ENCODE measurements at regions not wholly inside any gene's neighbourhood (a gene's known extent, or its start where the extent isn't known, plus 50 kb on each side); places are given as distances from the start of the nearest gene placed in this dataset.

DNA sequence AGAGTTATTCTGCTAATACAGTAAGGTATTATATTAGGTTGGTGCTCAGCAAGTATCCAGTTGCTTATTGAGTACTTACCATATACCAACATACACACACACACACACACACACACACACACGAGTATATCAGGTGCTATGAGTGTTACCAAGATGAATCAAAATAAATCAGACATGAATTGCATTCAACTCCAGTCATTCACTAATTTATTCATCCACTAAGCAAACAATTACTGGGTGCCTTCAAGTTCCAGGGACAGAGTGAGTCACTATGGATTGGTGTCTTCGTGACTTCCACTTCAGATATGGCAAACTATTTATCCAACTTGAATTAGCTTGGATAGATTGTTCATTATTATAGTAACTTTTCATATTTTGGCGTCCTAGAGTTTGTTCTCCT lies 140.7 kb upstream of the SLC44A1 start:
- Histone ChIP-seq H3K4me1 (no peaks in the 10 kb centered on the region), H3K27ac (no peak overlapping the region), H3K36me3 (no peaks in the 10 kb centered on the region), H3K27me3 (no peaks in the 10 kb centered on the region), H3K4me3 (no peak overlapping the region), H3K9me3 (no peaks in the 10 kb centered on the region)
- intact Hi-C loops (cut with DNase I; ENCODE audit: low total_unique reads): no loop called here
- TF ChIP-seq, protein P1, sequence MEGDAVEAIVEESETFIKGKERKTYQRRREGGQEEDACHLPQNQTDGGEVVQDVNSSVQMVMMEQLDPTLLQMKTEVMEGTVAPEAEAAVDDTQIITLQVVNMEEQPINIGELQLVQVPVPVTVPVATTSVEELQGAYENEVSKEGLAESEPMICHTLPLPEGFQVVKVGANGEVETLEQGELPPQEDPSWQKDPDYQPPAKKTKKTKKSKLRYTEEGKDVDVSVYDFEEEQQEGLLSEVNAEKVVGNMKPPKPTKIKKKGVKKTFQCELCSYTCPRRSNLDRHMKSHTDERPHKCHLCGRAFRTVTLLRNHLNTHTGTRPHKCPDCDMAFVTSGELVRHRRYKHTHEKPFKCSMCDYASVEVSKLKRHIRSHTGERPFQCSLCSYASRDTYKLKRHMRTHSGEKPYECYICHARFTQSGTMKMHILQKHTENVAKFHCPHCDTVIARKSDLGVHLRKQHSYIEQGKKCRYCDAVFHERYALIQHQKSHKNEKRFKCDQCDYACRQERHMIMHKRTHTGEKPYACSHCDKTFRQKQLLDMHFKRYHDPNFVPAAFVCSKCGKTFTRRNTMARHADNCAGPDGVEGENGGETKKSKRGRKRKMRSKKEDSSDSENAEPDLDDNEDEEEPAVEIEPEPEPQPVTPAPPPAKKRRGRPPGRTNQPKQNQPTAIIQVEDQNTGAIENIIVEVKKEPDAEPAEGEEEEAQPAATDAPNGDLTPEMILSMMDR (IDR thresholded peaks at IDR 0.05): no peak
- DNase-seq: no peak

DNA sequence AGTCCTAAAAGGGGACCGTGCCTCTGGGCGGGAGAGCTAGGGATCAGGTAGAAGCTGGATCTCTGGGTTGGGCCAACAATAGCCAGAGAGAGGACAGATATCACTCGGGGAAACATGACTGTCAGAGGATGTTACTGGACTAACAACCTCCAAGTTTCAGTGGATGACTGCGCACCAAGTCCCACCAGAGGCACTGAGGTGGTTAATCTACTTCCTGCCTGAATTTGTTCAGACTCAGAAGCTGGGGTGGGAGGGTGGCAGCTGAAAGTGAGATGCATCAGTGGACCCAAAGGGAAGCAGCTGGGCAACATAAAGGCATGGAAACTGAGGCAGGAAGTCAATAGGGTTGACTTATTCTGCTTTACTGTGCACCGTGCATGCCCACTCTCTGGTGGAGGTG lies 130.1 kb upstream of the SLC44A1 start:
- Histone ChIP-seq H3K27ac (no peak overlapping the region), H3K36me3 (no peaks in the 10 kb centered on the region), H3K9me3 (no peaks in the 10 kb centered on the region), H3K4me1 (no peaks in the 10 kb centered on the region), H3K27me3 (no peaks in the 10 kb centered on the region), H3K4me3 (no peak overlapping the region)
- TF ChIP-seq, protein P1 (IDR thresholded peaks at IDR 0.05): no peak
- no peak for DNase-seq
- intact Hi-C loops (cut with DNase I; ENCODE audit: low total_unique reads): no loop called here

GRCh38 chr9:105114964-105115728 lies 129.3 kb upstream of the SLC44A1 start:
- TF ChIP-seq, protein P1 (IDR thresholded peaks at IDR 0.05): no peak
- Histone ChIP-seq H3K27ac (no peak overlapping the region), H3K4me3 (no peak overlapping the region), H3K36me3 (no peaks in the 10 kb centered on the region), H3K4me1 (no peaks in the 10 kb centered on the region), H3K27me3 (no peaks in the 10 kb centered on the region), H3K9me3 (no peaks in the 10 kb centered on the region)
- peak; percentile 68 to 76 for DNase-seq
- intact Hi-C loops (cut with DNase I; ENCODE audit: low total_unique reads): no loop called here

- TF ChIP-seq, protein P1 (IDR thresholded peaks at IDR 0.05): no peak
- no peaks in the 10 kb centered on the region for H3K9me3 ChIP-seq
- H3K27me3 ChIP-seq: no peaks in the 10 kb centered on the region
- no peak overlapping the region for H3K4me3 ChIP-seq
- no peak for DNase-seq
- no peak overlapping the region for H3K27ac ChIP-seq
- no peaks in the 10 kb centered on the region for H3K4me1 ChIP-seq
- intact Hi-C loops (cut with DNase I; ENCODE audit: low total_unique reads): no loop called here
- no peaks in the 10 kb centered on the region for H3K36me3 ChIP-seq
Measured at GRCh38 chr9:105116052-105116868, 128.2 kb upstream of the SLC44A1 start.

DNA sequence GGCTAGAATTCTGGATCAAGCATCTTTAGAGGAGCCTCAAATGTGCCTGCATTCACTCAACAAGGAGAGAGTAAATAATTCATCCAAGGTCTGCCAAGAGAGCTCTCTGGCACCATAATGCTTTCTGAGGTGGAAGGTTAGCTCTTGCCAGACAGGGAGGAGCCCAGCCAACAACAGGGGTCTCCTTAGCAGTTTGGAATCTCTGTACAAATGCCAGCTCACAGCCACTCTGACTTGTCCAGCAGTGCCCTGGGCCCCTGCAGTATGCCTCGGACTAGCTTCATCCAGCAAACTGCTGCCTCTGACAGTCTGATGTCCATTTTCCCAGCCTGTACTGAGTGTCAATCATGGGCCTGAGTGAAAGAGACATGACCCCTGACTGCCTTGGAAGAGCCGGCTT lies 127.2 kb upstream of the SLC44A1 start:
- H3K36me3 ChIP-seq: no peaks in the 10 kb centered on the region
- intact Hi-C loops (cut with DNase I; ENCODE audit: low total_unique reads): no loop called here
- no peaks in the 10 kb centered on the region for H3K9me3 ChIP-seq
- no peaks in the 10 kb centered on the region for H3K27me3 ChIP-seq
- no peak overlapping the region for H3K4me3 ChIP-seq
- H3K4me1 ChIP-seq: no peaks in the 10 kb centered on the region
- DNase-seq: no peak
- H3K27ac ChIP-seq: no peak overlapping the region
- TF ChIP-seq, protein P1 (IDR thresholded peaks at IDR 0.05): no peak
